CD4-positive, alpha-beta T cell treated with Interleukin-21 for 1 hour (primary cell): ENCODE measurements at regions not wholly inside any gene's neighbourhood (a gene's known extent, or its start where the extent isn't known, plus 50 kb on each side); places are given as distances from the start of the nearest gene placed in this dataset.
A peak's percentile ranks its signal among the peaks of the same experiment; 100 is the strongest.
"Not testable (repeated sequence)": the region's sequence is repeated elsewhere in the genome, so short reads cannot be mapped to it uniquely, and the experiment has no call there.

ENCODE experiments used
- DNase-seq: peaks from one replicate; pipeline ENCODE4 v3.0.0-alpha.2; 2020

GRCh38 chr1:185460723-185461122, 143.7 kb upstream of the IVNS1ABP start:
- not testable (repeated sequence) for DNase-seq

GRCh38 chr1:185459141-185459540, 142.1 kb upstream of the IVNS1ABP start:
- no peak for DNase-seq

- DNase-seq, result no peak
Observed at GRCh38 chr1:185458670-185459069, 141.6 kb upstream of the IVNS1ABP start.

- DNase-seq, result no peak
Observed at GRCh38 chr1:185453496-185454192, 136.6 kb upstream of the IVNS1ABP start.

- no peak for DNase-seq
Observed at GRCh38 chr1:185450917-185451316, 133.9 kb upstream of the IVNS1ABP start.

- DNase-seq, result no peak
Observed at GRCh38 chr1:185450060-185450788, 133.2 kb upstream of the IVNS1ABP start.

- no peak for DNase-seq
Observed at GRCh38 chr1:185449378-185450059, 132.5 kb upstream of the IVNS1ABP start.

- no peak for DNase-seq
Observed at GRCh38 chr1:185448591-185449186, 131.6 kb upstream of the IVNS1ABP start.

GRCh38 chr1:185446131-185446530, 129.1 kb upstream of the IVNS1ABP start:
- no peak for DNase-seq

- DNase-seq, result no peak
Observed at GRCh38 chr1:185445594-185445993, 128.6 kb upstream of the IVNS1ABP start.

GRCh38 chr1:185444676-185445075, 127.6 kb upstream of the IVNS1ABP start:
- no peak for DNase-seq

- DNase-seq, result no peak
Observed at GRCh38 chr1:185442050-185442449, 125.0 kb upstream of the IVNS1ABP start.

- no peak for DNase-seq
Observed at GRCh38 chr1:185441605-185442004, 124.6 kb upstream of the IVNS1ABP start.

GRCh38 chr1:185440877-185441276, 123.8 kb upstream of the IVNS1ABP start:
- no peak for DNase-seq

- peak; percentile 73 for DNase-seq
Observed at GRCh38 chr1:185439727-185440415, 122.8 kb upstream of the IVNS1ABP start.

GRCh38 chr1:185438936-185439335, 121.9 kb upstream of the IVNS1ABP start:
- no peak for DNase-seq

- no peak for DNase-seq
Observed at GRCh38 chr1:185435696-185436379, 118.8 kb upstream of the IVNS1ABP start.

- no peak for DNase-seq
Observed at GRCh38 chr1:185434721-185435120, 117.7 kb upstream of the IVNS1ABP start.

GRCh38 chr1:185433667-185434066, 116.6 kb upstream of the IVNS1ABP start:
- no peak for DNase-seq

GRCh38 chr1:185432948-185433347, 115.9 kb upstream of the IVNS1ABP start:
- DNase-seq, result no peak

- no peak for DNase-seq
Observed at GRCh38 chr1:185431612-185432011, 114.6 kb upstream of the IVNS1ABP start.

- not testable (repeated sequence) for DNase-seq
Observed at GRCh38 chr1:185429668-185430067, 112.6 kb upstream of the IVNS1ABP start.
